WTC11 (cell line): ENCODE measurements at regions not wholly inside any gene's neighbourhood (a gene's known extent, or its start where the extent isn't known, plus 50 kb on each side); places are given as distances from the start of the nearest gene placed in this dataset.

ENCODE experiments used
- ATAC-seq: fragments of 200-7000 bp; cut with Tn5 transposase; 2 replicates; pipeline ENCODE4 v1.10.0; 2021; ENCODE audit warnings: mild to moderate bottlenecking, moderate library complexity
- CTCF ChIA-PET: fragments of 300-600 bp; sonication (Branson Sonifier 250); formaldehyde crosslinking; loops from one replicate; lab custom pipeline; 2021; ENCODE audit warnings: antibody characterized with exemption; lab: Charles Lee
- POLR2A ChIA-PET: fragments of 350-600 bp; sonication (Branson Sonifier 250); formaldehyde crosslinking; loops from one replicate; lab custom pipeline; 2021; ENCODE audit warnings: antibody characterized with exemption; lab: Charles Lee
- DNase-seq: peaks from one replicate; pipeline ENCODE4 v3.0.0; 2021; ENCODE audit warnings: low spot score
- H3K27ac Mint-ChIP-seq: 2 replicates; pipeline ENCODE4 v1.8.0; 2021; ENCODE audit warnings: mixed read lengths
- H3K27me3 Mint-ChIP-seq: 2 replicates; pipeline ENCODE4 v1.8.0; 2021; ENCODE audit warnings: low read depth, mild to moderate bottlenecking, moderate library complexity, mixed read lengths
- H3K36me3 Mint-ChIP-seq: 2 replicates; pipeline ENCODE4 v1.8.0; 2021; ENCODE audit warnings: mixed read lengths
- H3K4me1 Mint-ChIP-seq: 2 replicates; pipeline ENCODE4 v1.8.0; 2022; ENCODE audit warnings: mixed read lengths
- H3K4me3 Mint-ChIP-seq: 2 replicates; pipeline ENCODE4 v1.8.0; 2021; ENCODE audit warnings: mild to moderate bottlenecking, moderate library complexity, mixed read lengths
- H3K9me3 Mint-ChIP-seq: 2 replicates; pipeline ENCODE4 v1.8.0; 2021; ENCODE audit warnings: mixed read lengths
- CREM ChIP-seq: sonication (generic); formaldehyde crosslinking; IDR thresholded peaks from 2 replicates; pipeline ENCODE4 v1.8.1; 2022; ENCODE audit warnings: mild to moderate bottlenecking, missing genetic modification reagents, moderate library complexity
- CTCF ChIP-seq: fragments of 200-600 bp; IDR thresholded peaks from 2 replicates; pipeline ENCODE4 v1.8.0; 2022; ENCODE audit warnings: antibody characterized with exemption
- EMX1 ChIP-seq: fragments of 250-450 bp; sonication (Bioruptor Pico); IDR thresholded peaks from 2 replicates; pipeline ENCODE4 v1.8.0; 2021; ENCODE audit warnings: mild to moderate bottlenecking
- ESRRA ChIP-seq: sonication (generic); formaldehyde crosslinking; IDR thresholded peaks from 2 replicates; pipeline ENCODE4 v1.8.1; 2022; ENCODE audit warnings: mild to moderate bottlenecking, missing genetic modification reagents, borderline replicate concordance
- FOXK1 ChIP-seq: sonication (generic); formaldehyde crosslinking; IDR thresholded peaks from 2 replicates; pipeline ENCODE4 v1.8.0; 2022; ENCODE audit warnings: mild to moderate bottlenecking, moderate library complexity, missing genetic modification reagents
- GTF2I ChIP-seq: fragments of 250-450 bp; sonication (Bioruptor Pico); conservative IDR thresholded peaks from 2 replicates; pipeline ENCODE4 v1.4.0; 2021; ENCODE audit warnings: mild to moderate bottlenecking
- NFATC4 ChIP-seq: fragments of 250-450 bp; sonication (Bioruptor Pico); IDR thresholded peaks from 2 replicates; pipeline ENCODE4 v1.9.0; 2021; ENCODE audit warnings: mild to moderate bottlenecking
- NR3C1 ChIP-seq: sonication (generic); formaldehyde crosslinking; conservative IDR thresholded peaks from 2 replicates; pipeline ENCODE4 v1.8.1; 2023; ENCODE audit warnings: low read depth, mild to moderate bottlenecking, missing genetic modification reagents
- RELA ChIP-seq: sonication (generic); formaldehyde crosslinking; IDR thresholded peaks from 2 replicates; pipeline ENCODE4 v1.8.1; 2022; ENCODE audit warnings: missing genetic modification reagents, mild to moderate bottlenecking, borderline replicate concordance
- SOX15 ChIP-seq: fragments of 250-450 bp; sonication (Bioruptor Pico); IDR thresholded peaks from 2 replicates; pipeline ENCODE4 v1.9.0; 2021; ENCODE audit warnings: mild to moderate bottlenecking
- TCF7 ChIP-seq: sonication (generic); formaldehyde crosslinking; IDR thresholded peaks from 2 replicates; pipeline ENCODE4 v1.8.0; 2022; ENCODE audit warnings: mild to moderate bottlenecking, low read depth, missing genetic modification reagents, moderate library complexity
- ZBTB21 ChIP-seq: sonication (generic); formaldehyde crosslinking; IDR thresholded peaks from 2 replicates; pipeline ENCODE4 v1.8.1; 2023; ENCODE audit warnings: mild to moderate bottlenecking, missing genetic modification reagents, borderline replicate concordance
- ZNF138 ChIP-seq: sonication (generic); formaldehyde crosslinking; conservative IDR thresholded peaks from 2 replicates; pipeline ENCODE4 v1.8.1; 2022; ENCODE audit warnings: mild to moderate bottlenecking, moderate library complexity, missing genetic modification reagents
- ZNF317 ChIP-seq: sonication (generic); formaldehyde crosslinking; IDR thresholded peaks from 2 replicates; pipeline ENCODE4 v1.8.1; 2023; ENCODE audit warnings: low read depth, mild to moderate bottlenecking, moderate library complexity, missing genetic modification reagents, borderline replicate concordance
- ZNF416 ChIP-seq: fragments of 250-450 bp; sonication (Bioruptor Pico); IDR thresholded peaks from 2 replicates; pipeline ENCODE4 v1.9.0; 2021; ENCODE audit warnings: mild to moderate bottlenecking, inconsistent platforms
- TF ChIP-seq, protein P1 (sequence below): sonication (generic); formaldehyde crosslinking; IDR thresholded peaks from 2 replicates; pipeline ENCODE4 v1.8.1; 2023; ENCODE audit warnings: mild to moderate bottlenecking, missing genetic modification reagents
- TF ChIP-seq, protein P2 (sequence below): sonication (generic); formaldehyde crosslinking; IDR thresholded peaks from 2 replicates; pipeline ENCODE4 v1.8.1; 2022; ENCODE audit warnings: low read depth, missing genetic modification reagents, borderline replicate concordance
- TF ChIP-seq, protein P3 (sequence below): fragments of 250-450 bp; sonication (Bioruptor Pico); conservative IDR thresholded peaks from 2 replicates; pipeline ENCODE4 v1.9.0; 2021; ENCODE audit warnings: mild to moderate bottlenecking
- TF ChIP-seq, protein P4 (sequence below): sonication (generic); formaldehyde crosslinking; IDR thresholded peaks from 2 replicates; pipeline ENCODE4 v1.8.0; 2023; ENCODE audit warnings: missing genetic modification reagents
- TF ChIP-seq, protein P5 (sequence below): sonication (generic); formaldehyde crosslinking; IDR thresholded peaks from 2 replicates; pipeline ENCODE4 v1.8.1; 2023; ENCODE audit warnings: mild to moderate bottlenecking, missing genetic modification reagents
- TF ChIP-seq, protein P6 (sequence below): sonication (generic); formaldehyde crosslinking; IDR thresholded peaks from 2 replicates; pipeline ENCODE4 v1.8.0; 2022; ENCODE audit warnings: mild to moderate bottlenecking, missing genetic modification reagents

DNA sequence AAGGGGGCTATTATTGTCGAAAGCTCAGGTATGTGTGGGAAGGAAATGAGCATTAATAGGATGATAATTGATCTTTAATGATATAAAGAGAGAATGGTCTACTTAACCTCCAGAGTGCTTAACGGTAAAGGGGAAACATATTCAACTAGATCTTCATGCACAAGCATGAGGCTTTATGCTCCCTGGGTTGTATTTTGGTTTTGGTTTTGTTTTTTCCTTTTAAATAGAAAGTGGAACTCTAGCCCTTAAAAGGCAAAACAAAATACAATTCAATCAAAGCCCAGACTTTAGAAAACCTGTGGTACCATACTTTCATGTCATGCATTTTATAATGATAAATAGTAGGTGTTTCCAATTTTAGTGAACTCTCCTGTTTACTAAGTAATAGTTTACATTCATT lies 622.7 kb downstream of the METTL15 start:
- peaks cover 52% of the 10 kb centered on the region for H3K4me1 Mint-ChIP-seq
- TF ChIP-seq, protein P1, sequence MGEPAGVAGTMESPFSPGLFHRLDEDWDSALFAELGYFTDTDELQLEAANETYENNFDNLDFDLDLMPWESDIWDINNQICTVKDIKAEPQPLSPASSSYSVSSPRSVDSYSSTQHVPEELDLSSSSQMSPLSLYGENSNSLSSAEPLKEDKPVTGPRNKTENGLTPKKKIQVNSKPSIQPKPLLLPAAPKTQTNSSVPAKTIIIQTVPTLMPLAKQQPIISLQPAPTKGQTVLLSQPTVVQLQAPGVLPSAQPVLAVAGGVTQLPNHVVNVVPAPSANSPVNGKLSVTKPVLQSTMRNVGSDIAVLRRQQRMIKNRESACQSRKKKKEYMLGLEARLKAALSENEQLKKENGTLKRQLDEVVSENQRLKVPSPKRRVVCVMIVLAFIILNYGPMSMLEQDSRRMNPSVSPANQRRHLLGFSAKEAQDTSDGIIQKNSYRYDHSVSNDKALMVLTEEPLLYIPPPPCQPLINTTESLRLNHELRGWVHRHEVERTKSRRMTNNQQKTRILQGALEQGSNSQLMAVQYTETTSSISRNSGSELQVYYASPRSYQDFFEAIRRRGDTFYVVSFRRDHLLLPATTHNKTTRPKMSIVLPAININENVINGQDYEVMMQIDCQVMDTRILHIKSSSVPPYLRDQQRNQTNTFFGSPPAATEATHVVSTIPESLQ (CRISPR knock-in tag) = no peak
- TF ChIP-seq NFATC4 (CRISPR knock-in tag) (no peak), SOX15 (CRISPR knock-in tag) (no peak), GTF2I (CRISPR knock-in tag) (no peak), ESRRA (no peak), NR3C1 (CRISPR knock-in tag) (no peak), ZNF138 (CRISPR knock-in tag) (no peak)
- TF ChIP-seq, protein P2, sequence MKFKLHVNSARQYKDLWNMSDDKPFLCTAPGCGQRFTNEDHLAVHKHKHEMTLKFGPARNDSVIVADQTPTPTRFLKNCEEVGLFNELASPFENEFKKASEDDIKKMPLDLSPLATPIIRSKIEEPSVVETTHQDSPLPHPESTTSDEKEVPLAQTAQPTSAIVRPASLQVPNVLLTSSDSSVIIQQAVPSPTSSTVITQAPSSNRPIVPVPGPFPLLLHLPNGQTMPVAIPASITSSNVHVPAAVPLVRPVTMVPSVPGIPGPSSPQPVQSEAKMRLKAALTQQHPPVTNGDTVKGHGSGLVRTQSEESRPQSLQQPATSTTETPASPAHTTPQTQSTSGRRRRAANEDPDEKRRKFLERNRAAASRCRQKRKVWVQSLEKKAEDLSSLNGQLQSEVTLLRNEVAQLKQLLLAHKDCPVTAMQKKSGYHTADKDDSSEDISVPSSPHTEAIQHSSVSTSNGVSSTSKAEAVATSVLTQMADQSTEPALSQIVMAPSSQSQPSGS (CRISPR knock-in tag) = no peak
- TF ChIP-seq, all 79 proteins: peak for 0
- Mint-ChIP-seq H3K4me3 (no peak overlapping the region), H3K27me3 (peaks cover 9% of the 10 kb centered on the region; the same call in 1 of the 2 replicates), H3K9me3 (peaks cover 17% of the 10 kb centered on the region), H3K27ac (no peak overlapping the region), H3K36me3 (no peaks in the 10 kb centered on the region)
- ChIA-PET POLR2A (no interaction called here), CTCF (no interaction called here)
- DNase-seq = no peak
- no peak for ATAC-seq

GRCh38 chr11:28730336-28730735 lies 622.1 kb downstream of the METTL15 start:
- Mint-ChIP-seq H3K27me3 (peaks cover 9% of the 10 kb centered on the region; the same call in 1 of the 2 replicates), H3K27ac (no peak overlapping the region), H3K4me3 (no peak overlapping the region), H3K4me1 (peaks cover 46% of the 10 kb centered on the region), H3K36me3 (no peaks in the 10 kb centered on the region), H3K9me3 (peaks cover 17% of the 10 kb centered on the region)
- ChIA-PET CTCF (no interaction called here), POLR2A (no interaction called here)
- no peak for DNase-seq
- no peak for TF ChIP-seq RELA (CRISPR knock-in tag)
- ATAC-seq = no peak

- DNase-seq = no peak
- no peak overlapping the region for H3K27ac Mint-ChIP-seq
- ChIA-PET POLR2A (no interaction called here), CTCF (no interaction called here)
- H3K36me3 Mint-ChIP-seq = no peaks in the 10 kb centered on the region
- peaks cover 39% of the 10 kb centered on the region for H3K4me1 Mint-ChIP-seq
- H3K9me3 Mint-ChIP-seq = peaks cover 17% of the 10 kb centered on the region
- no peak for TF ChIP-seq TCF7 (CRISPR knock-in tag)
- TF ChIP-seq ZNF416 (CRISPR knock-in tag) = no peak
- TF ChIP-seq ZBTB21 (CRISPR knock-in tag) = no peak
- no peak for TF ChIP-seq EMX1 (CRISPR knock-in tag)
- TF ChIP-seq NFATC4 (CRISPR knock-in tag) = no peak
- TF ChIP-seq CREM (CRISPR knock-in tag) = no peak
- TF ChIP-seq, protein P3, sequence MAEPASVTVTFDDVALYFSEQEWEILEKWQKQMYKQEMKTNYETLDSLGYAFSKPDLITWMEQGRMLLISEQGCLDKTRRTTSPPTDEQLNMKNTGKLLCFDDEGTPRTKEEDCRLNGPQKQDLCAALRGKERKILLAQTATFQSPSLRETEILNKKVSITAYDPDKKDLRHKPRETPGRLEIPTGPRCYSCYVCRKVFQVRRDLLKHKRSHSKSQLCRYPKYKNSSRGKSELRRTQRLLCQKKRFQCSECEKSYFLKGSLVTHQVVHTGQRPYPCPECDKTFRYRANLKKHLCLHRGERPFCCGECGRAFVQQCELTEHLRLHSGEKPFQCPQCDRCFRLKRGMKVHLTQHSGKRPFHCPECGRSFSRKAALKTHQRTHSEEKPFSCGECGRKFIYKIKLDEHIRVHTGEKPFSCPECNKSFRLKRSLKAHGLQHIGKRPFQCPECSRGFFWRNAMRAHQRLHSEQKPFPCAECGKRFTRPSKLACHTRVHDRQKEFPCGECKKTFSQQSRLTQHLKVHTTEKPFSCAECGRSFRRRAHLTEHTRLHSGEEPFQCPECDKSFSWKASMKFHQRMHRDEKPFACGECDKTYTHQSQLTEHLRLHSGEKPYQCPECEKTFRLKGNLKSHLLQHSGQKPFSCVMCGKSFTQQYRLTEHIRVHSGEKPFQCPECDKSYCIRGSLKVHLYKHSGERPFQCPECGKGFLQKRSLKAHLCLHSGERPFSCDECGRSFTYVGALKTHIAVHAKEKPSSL (CRISPR knock-in tag) = no peak
- TF ChIP-seq, protein P4, sequence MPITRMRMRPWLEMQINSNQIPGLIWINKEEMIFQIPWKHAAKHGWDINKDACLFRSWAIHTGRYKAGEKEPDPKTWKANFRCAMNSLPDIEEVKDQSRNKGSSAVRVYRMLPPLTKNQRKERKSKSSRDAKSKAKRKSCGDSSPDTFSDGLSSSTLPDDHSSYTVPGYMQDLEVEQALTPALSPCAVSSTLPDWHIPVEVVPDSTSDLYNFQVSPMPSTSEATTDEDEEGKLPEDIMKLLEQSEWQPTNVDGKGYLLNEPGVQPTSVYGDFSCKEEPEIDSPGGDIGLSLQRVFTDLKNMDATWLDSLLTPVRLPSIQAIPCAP (CRISPR knock-in tag) = no peak
- no peak for TF ChIP-seq FOXK1 (CRISPR knock-in tag)
- no peak for TF ChIP-seq ZNF317 (CRISPR knock-in tag)
- TF ChIP-seq CTCF = no peak
- TF ChIP-seq, protein P5, sequence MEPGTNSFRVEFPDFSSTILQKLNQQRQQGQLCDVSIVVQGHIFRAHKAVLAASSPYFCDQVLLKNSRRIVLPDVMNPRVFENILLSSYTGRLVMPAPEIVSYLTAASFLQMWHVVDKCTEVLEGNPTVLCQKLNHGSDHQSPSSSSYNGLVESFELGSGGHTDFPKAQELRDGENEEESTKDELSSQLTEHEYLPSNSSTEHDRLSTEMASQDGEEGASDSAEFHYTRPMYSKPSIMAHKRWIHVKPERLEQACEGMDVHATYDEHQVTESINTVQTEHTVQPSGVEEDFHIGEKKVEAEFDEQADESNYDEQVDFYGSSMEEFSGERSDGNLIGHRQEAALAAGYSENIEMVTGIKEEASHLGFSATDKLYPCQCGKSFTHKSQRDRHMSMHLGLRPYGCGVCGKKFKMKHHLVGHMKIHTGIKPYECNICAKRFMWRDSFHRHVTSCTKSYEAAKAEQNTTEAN (CRISPR knock-in tag) = no peak
- TF ChIP-seq, protein P6, sequence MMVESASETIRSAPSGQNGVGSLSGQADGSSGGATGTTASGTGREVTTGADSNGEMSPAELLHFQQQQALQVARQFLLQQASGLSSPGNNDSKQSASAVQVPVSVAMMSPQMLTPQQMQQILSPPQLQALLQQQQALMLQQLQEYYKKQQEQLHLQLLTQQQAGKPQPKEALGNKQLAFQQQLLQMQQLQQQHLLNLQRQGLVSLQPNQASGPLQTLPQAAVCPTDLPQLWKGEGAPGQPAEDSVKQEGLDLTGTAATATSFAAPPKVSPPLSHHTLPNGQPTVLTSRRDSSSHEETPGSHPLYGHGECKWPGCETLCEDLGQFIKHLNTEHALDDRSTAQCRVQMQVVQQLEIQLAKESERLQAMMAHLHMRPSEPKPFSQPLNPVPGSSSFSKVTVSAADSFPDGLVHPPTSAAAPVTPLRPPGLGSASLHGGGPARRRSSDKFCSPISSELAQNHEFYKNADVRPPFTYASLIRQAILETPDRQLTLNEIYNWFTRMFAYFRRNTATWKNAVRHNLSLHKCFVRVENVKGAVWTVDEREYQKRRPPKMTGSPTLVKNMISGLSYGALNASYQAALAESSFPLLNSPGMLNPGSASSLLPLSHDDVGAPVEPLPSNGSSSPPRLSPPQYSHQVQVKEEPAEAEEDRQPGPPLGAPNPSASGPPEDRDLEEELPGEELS = no peak
- no peak for ATAC-seq
- no peak overlapping the region for H3K4me3 Mint-ChIP-seq
- H3K27me3 Mint-ChIP-seq = peaks cover 9% of the 10 kb centered on the region; the same call in 1 of the 2 replicates
Observed at GRCh38 chr11:28729339-28729738, 621.2 kb downstream of the METTL15 start.
